GM20000 (cell line): ENCODE measurements at regions not wholly inside any gene's neighbourhood (a gene's known extent, or its start where the extent isn't known, plus 50 kb on each side); places are given as distances from the start of the nearest gene placed in this dataset.

ENCODE experiments used
- DNase-seq: peaks from one replicate; pipeline ENCODE4 v3.0.0; 2012; ENCODE audit warnings: low spot score
- CTCF ChIP-seq: IDR thresholded peaks from 2 replicates; pipeline ENCODE4 v1.5.1; 2012; ENCODE audit warnings: mild to moderate bottlenecking, control low read depth; ENCODE audit errors: extremely low read depth, missing control alignments

GRCh38 chr4:138758876-138759553 is 256.6 kb upstream of the NOCT start:
- TF ChIP-seq CTCF, result no peak

GRCh38 chr4:138758196-138758595 is 257.4 kb upstream of the NOCT start:
- DNase-seq, result no peak
- no peak for TF ChIP-seq CTCF

More at GRCh38 chr4:138758876-138759553, 256.6 kb upstream of the NOCT start:
- DNase-seq, result no peak

- DNase-seq, result no peak
- TF ChIP-seq CTCF, result no peak
Observed at GRCh38 chr4:138757432-138757831, 258.1 kb upstream of the NOCT start.

GRCh38 chr4:138756519-138756918 is 259.1 kb upstream of the NOCT start:
- DNase-seq, result no peak

GRCh38 chr4:138751309-138751708 is 264.3 kb upstream of the NOCT start:
- DNase-seq, result no peak
- TF ChIP-seq CTCF, result no peak

More at GRCh38 chr4:138756519-138756918, 259.1 kb upstream of the NOCT start:
- no peak for TF ChIP-seq CTCF

GRCh38 chr4:138749303-138749702 is 266.3 kb upstream of the NOCT start:
- DNase-seq, result no peak
- TF ChIP-seq CTCF, result no peak

- no peak for DNase-seq
- no peak for TF ChIP-seq CTCF
Observed at GRCh38 chr4:138741766-138742377, 273.7 kb upstream of the NOCT start.
